ENCODE measurements at regions not wholly inside any gene's neighbourhood (a gene's known extent, or its start where the extent isn't known, plus 50 kb on each side); places are given as distances from the start of the nearest gene placed in this dataset.
"Not testable (repeated sequence)": the region's sequence is repeated elsewhere in the genome, so short reads cannot be mapped to it uniquely, and the experiment has no call there.

DNA sequence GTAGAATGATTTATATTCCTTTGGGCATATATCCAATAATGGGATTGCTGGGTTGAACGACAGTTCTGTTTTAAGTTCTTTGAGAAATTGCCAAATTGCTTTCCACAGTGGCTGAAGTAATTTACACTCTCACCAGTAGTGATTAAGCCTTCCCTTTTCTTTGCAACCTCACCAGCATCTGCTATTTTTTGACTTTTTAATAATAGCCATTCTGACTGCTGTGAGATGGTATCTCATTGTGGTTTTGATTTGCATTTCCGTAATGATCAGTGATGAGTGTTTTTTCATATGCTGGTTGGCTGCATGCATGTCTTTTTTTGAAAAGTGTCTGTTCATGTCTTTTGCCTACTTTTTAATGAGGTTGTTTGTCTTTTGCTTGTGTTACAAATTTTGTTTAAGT, 233.8 kb downstream of the SNX19 start:
- DNase-seq: not testable (repeated sequence)

DNA sequence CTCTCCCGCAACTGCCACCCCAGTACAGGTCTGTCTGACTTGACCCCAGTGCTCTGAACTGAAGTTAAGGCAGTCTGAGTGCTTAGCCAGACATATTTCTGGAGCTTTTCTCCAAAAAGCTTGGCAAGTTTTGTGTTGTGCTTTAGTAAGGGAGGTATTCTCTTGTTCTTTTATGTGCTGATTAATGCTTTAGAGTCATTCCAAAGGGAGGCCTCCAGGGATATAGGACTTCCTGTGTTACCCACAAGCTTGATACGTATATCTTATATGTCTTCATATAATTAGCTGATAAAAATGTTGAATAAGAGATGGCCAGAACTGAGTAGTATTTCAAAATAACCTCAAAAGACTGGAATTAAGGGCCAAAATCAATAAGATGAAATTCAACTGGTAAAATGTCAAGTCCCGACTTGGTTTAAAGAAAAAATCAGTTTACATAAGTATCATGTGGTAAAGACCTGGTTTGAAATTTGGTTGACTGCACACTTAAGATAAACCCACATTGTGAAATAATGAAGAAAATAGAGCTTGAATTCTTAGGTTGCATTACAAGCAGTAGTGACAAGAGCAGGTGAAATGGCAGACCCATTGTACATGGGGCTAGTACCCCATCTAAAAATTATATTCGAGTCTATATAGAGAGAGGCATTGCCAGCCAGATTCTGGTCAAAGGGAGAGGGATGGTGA, 226.9 kb downstream of the SNX19 start:
- peak; percentile 58 for DNase-seq

DNA sequence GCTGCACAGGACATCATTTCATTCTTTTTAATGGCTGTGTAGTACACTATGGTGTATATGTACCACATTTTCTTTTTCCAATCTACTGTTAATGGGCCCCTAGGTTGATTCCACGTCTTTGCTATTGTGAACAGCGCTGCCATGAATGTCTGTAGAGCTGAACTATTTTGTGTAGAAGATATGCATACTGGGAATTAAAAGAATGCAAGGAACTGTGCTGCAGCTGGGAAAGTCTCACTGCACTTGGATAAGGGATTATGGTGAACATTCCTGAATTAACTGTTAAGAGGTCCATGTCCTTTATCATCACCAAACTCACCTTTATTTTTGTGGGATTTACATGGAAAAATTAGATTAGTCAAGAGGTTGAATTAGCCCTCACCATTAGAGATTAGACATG, 224.7 kb downstream of the SNX19 start:
- DNase-seq: no peak

DNA sequence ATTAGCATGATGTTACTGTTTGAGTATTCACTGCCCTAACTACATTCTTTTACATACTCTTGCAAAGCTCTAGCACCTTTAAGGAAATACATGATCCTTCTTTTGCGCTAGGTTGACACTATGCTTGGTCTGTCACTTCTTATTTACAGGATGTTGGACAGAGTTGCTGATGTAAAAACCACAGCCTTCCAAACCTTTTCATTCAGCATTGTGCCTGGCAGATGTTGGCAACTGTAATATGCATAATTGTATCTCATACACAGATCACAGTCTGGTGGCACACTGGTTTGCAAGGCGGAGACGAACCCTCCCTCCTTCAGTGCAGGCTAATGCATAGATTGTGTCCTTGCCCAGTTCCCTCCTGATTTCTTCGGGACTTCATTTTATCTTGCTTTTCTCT, 224.1 kb downstream of the SNX19 start:
- no peak for DNase-seq

DNA sequence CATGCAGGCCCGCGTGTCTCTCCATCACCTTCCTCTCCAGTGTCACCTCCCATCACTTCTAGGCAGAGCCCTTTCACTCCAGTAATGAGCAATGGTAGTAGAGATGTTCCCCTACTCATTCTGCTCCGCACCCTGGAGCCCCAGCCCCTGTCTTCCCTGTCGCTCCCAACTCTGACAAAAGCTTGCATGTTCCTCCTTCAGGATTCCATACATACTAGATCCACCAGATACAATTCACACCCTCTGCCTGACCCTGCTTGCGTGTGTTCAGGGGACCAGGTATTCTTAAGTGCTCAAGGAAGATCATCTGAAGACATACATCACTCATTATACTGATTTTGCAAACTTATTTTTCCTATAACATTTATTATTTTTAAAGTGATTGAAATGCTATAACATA, 222.7 kb downstream of the SNX19 start:
- DNase-seq: no peak

DNA sequence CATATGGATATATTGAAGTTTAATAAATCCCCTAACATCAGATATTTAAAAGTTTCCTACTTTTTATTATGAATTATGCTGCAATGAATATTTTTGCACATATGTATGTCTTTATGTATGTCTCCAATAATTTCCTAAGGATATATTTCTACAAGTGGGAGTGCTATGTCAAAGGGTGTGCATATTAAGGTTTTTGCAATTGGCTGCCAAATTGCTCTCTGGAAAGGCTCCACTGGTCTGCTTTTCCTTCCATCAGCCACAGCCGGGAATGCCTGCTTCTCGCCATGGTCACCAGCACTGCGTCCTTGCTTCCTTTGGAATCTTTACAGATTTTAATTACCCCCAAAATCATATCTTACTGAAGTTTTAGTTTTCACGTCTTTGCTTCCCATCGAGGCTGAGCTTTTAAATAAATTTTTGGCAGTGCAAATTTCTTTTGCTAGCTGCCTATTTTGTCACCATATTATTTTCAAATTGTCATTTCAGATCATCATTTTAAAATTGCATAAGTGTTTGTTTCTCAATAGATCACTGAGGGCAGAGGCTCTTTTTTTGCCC, 221.7 kb downstream of the SNX19 start:
- DNase-seq: no peak

DNA sequence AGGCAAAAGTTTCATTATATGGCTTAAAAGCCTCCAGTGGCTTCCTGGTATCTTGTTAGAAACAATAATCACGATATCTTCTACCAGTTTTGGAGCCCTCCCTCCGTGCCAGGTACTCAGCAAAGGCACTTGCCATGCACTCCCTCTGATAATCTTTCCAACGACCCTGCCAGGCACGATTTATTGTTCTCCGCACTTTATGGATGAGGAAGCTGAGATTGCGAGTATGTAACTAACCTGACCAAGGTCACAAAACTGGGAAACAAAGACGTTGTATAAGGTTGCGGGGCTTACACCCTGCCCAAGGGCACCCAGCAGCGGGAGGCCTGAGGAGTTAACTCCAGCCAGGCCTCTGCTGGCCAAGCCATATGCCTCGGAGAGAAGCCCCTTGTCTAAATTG, 218.1 kb downstream of the SNX19 start:
- DNase-seq: no peak

DNA sequence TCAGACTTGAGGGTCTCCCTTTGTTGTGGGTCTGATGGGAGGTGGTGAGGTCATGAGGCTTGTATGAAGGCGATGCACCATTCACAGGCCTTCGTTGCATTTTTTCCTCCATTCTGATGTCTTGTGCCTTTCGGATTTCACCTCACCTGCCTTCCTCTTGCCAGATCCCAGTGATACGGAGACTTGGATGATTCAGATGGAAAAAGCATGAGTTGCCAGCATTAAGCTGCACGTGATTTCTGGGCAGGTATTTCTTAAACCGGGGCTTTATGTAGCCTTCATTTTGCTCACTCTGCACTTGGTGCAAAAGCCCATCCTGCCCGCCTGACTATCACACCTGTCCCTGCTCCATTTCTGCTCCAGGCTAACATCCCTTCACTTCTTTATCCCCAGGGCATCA, 216.7 kb downstream of the SNX19 start:
- no peak for DNase-seq

DNA sequence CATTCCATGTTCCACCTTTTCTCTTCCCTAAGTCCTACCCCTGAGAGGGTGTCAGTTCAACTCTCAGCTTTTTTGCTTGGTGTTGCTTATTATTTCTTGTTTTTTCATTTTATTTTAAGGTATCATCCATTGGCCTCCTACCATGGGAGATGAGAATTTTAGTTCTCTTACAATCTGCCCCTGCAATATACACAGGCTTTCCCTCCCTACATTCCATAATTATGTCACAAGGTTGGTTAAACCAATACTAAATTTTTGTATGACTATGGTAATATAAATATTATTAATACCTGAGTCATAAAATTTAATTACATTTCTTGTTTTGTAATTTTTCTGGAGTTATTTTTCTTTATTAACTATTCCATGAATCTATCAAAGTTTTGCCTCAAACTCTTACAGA, 216.2 kb downstream of the SNX19 start:
- no peak for DNase-seq

DNA sequence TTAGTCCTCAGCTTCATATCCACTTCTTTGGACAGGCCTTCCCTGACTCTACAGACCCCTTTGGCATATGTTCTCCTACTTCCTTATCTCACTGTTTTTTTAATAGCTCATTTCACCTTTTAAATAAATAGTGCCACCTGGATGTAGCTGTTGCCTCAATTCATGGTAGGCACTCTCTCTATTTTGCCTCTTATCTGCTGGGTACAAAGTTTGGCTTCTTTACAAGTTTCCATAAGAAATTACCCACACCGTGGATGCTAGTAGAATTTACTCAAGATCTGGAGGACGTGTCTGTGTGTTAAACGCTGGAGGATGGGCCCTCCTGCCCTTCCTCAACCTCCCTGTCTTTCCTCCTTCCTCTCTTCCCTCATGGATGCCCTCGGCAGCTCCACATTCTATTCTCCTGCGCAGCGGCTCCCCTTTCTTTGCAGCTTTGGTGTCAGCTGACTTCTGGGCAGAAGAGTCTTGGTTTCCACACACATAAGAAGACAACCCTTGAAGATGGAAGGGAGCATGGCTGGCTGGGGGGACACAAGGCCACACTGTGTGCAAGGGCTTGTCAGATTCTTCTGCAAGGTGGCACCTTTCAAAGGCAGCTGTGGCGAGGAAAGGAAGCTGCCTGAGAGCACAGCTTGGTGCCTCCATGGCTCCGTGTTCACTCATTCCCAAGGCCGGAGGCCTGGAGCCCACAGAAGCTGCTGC, 212.6 kb downstream of the SNX19 start:
- no peak for DNase-seq

DNA sequence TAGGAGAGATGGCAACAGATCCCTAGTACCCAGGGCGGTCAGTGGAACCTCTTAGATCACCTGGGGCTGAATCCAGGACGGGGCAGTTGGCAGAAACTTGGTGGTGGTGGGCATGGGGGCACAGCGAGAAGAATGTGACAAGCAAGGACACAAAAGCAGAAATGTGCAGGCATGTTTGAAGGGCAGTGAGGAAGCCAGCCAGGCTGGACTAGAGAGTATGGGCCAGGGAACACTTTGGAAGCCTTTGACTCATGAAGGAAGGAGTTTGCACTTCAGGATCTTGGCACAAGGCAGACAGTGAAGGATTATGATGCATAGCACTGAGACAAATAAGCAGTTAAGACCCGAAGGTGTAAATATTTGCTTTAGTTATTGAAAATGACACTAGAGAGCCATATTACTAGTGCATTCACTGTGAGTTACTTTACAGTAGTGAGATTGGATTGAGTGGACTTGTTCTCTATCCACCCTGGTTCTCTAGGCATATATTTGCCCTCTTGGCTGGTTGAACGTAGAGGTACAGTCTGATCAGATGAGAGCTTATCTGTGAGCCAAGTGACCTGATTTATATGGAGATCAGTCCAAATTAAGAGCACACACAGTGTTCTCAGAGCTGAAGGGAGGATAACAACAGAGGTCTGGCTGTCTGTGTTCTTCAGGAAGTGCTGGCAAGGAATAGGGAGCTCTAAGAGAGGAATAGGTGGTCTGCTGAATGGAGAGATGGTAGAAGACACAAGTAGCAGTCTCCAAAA, 210.4 kb downstream of the SNX19 start:
- no peak for DNase-seq

DNA sequence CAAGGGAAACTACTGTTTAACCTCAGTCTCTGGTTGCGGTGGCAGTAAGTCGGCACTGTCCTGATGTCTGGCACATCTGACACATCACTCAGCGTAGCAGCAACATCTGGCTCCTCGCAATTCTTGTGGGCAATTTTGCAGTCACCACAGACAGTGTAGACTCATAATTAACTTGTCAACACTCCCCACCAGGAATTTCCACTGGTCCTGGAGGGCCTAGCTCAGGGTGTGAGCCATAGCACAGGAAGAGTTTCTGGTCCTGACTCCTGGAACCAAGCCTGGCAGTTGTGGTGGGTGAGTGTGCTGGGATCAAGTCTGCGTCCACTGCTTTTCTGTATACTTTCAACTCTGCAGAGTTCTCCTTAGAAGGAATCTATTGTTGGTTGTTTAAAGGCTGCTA, 209.7 kb downstream of the SNX19 start:
- no peak for DNase-seq

DNA sequence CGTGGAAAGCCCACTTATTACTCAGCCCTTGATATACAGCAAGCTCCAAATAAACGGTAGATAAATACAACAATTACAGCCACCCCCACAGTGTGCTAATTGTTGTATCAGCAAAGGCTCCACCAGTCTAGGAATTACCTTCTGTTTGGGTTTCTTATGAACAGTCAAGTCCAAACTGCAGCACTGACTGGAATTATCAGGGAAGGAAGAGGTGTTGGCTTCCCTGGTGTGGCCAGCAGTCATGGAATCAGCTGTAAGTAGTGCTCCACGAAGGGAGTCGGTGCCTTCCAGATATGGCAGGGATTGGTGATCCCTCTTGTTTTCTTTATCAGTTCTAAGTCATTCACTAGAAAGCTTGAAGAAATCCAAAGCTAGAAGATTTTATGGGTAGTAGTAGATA, 209.1 kb downstream of the SNX19 start:
- DNase-seq: no peak

DNA sequence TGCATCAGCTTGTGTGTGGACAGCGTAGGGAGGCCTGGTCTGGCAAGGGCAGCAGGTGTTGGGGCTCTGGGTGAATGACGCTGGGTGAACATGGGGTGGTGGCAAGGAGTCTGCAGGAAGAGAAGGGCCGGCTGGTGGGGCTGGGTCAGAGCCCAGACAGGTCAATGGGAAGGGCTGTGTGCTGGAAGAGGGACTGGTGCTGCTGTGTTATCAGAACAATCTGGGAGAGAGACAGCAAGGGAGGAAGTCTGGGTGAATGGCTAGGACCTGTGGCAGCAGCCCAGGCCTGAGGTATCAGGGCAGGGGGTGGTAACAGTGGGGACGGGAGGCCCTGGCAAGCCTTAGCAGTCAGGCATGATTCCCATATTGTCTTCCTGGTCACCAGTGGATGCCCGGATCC, 206.7 kb downstream of the SNX19 start:
- no peak for DNase-seq

DNA sequence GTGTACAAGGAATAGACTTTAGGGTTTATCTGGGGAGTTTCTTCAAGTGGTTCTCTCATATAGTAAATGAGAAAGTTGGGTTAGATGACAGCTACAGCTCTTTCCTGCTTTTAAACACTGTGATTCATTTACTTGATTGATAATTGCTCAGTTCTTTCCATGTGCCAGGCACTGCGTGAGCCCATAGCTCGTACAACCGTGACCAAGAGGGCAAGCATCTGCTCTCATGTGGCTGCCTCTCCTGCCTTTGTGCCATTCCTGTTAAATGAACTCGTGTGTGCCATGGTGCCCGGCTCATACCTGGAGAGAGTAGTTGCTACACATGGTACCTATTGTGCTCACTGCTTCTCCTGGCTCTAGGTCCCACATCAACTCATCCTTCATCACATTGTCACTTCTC, 206.3 kb downstream of the SNX19 start:
- DNase-seq: no peak

DNA sequence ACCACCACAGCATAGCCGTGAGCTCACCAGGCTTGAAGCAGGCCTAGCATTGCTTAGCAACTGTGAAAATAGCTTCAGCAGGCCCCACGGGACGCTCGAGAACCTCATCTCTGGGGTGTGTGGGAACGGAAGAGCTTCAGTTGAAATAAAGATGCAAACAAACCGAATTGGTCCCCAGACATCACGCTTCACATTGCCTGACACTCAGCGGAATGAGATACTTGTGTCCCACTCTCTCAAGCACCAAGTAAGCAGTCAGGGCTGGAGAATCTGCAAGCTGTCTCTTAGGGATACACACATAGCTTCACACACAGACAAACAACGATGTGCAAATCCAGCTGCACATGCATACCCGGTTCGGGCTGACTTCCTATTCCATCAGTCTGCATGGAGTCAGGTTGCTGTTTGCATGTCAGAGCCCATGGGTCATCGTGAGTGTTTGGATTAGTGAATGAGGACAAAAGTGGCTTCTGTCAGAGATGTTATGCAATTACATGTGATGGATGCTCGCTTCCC, 205.7 kb downstream of the SNX19 start:
- DNase-seq: no peak

DNA sequence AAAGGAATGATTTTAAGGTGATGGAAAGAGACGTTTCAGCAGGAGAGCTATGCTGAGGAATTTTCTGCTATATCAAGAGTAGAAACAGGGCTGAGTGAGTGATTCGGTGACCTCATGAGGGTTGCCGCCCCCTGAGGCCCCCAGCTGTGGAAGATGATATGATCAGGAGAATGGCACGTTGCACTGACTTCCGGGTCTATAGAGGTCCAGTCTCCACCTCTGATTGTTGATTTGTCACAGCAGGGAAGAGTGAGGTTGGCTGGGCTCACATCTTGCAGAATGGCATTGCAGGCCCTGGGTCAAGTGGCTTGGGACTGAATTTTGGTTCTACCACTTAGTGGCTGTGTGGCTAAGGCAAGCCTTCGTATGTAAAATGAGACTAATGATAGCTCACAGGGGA, 205.1 kb downstream of the SNX19 start:
- DNase-seq: no peak

DNA sequence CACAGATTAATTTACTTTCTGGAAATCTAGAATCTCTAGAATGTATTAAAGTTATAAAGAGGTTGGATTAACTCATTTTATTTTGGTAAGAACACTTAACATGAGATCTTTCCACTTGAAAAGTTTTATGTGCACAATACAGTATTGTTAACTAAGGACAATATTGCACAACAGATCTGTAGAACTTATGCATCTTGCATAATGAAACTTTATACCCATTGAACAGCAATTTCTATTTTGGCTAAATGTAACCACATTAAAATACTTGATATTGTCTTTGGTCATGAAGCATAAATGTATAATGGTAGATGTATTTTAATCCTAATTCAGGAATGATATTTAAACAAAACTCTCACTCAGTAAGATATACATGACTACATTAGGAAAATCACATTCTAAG, 203.8 kb downstream of the SNX19 start:
- no peak for DNase-seq

DNA sequence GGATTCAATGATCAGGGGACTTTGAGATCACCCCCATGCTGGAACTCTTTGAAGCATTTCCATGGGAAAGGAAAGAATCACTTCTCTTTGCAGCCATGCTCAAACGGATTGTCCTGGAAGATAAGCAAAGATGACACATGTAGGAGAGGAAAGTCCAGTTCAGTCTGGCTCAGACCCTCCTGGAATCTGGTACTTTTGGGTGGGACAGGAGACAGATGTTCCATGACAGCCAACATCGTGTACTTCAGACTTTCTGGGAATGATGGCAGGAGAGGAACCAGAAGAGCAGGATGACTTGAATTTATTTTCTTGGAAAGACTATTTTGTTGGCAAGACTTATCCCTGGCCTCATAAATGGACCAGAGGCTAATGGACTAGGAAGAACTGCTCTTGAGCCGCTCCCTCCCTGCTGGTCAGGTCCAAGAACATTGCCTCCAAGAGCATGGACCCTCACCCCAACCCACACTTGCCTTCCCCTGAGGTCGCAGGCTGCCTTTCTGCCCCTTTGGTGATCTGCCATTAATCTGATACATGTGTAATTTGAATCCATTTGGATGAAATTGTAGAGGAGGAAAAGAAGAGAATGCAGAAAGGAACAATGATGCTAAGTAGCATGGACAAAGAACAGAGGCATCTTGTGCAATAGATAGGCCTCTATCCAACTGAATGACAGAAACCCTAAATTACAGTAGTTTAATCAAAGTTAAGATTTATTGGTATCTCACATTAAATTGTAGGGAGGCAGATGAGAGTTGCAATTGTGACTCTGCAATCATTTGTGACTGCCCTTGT, 201.0 kb downstream of the SNX19 start:
- no peak for DNase-seq

DNA sequence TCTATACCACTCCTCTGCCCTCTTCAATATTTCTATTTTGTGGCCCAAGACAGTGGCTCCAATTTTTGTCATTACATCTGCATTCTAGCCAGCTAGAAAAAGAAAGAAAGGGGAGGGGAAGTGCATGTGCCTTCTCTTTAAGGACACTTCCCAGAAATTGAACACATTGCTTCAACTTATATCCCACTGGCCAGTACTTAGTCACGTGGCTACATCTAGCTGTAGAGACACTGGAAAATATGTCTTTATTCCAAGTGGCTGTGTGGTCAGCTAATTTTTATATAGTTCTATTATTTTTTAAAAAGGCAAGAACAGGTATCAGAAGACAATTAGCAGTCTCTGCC, 200.4 kb downstream of the SNX19 start:
- no peak for DNase-seq

DNA sequence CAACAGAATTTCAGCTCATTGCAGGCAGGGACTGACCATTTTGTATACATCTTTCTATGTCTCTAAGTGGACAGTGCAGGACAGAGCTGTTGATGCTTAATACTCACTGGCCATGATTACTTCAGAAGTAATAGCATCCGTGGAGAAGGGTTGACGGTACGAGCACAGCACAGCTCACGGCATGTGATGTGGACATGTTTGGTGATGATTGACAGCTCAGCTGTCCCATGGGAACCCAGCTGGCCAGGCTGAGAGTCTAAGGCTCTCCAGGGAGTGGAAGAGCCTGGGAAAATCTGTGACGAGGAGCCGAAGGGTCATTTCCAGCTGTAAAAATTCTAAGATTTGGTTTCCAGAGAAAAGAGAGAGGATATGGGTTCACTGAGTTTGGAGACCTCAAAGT, 198.2 kb downstream of the SNX19 start:
- DNase-seq: no peak

DNA sequence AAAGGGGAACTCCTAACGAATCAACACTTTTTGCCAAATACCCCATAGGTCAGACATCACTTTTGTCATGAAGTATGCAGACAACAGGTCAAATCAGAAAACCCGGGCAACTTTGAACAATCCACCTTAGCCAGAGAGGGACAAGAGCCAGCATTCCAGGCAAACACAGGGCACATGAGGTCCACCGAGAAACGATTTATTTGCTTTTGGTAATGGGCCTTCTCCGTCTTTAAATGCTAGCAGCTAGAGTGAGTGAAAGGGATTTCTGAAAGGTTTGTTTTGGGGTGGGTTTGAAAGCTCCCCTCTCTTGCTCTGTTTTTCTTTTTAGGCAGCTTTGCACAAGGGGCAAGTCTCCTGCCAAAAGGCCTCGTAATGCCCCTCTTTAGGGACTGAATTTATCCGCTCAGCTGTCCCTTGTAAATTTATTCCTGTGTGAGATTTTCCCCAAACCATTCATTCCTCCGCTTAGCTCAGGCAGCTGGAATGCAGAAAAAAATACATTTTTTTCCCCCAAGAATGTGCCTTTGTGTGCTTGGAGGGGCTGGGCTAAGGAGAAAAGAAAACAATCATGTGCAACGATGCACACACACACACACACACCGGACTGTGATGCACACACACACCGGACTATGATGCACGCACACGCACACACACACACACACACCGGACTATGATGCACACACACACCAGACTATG, 196.9 kb downstream of the SNX19 start:
- DNase-seq: no peak
